ENCODE measurements at regions not wholly inside any gene's neighbourhood (a gene's known extent, or its start where the extent isn't known, plus 50 kb on each side); places are given as distances from the start of the nearest gene placed in this dataset.
A peak's percentile ranks its signal among the peaks of the same experiment; 100 is the strongest.

DNA sequence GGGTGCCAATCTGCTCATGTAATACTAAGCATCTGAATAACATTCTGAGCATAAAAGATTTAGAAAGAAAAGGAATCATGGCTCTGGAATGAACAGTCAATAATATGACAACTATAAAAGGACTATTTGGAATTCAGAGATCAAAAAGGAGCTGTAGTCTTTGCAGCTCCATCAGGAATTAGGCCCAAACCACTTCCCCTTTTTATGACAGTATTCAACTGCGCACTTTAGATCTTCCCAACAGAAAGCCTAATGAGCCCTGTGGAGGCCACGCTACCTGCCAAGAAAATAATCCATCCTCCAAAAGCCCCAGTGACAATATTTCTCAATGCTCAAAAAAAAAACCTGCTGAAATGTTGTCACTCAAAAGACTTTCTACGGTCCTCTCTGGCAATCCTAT lies 163.2 kb downstream of the SNX7 start:
- Histone ChIP-seq H3K4me1 (ENCODE audit: control insufficient read depth, extremely low read depth, insufficient read depth, low read length) (no peaks in the 10 kb centered on the region), H3K9ac (ENCODE audit: insufficient read depth, low read length) (no peak overlapping the region), H3K4me3 (replicated peaks in 1 of 4; ENCODE audit: control extremely low read depth in 1 of 4, insufficient read depth in 1 of 4, low read depth in 3 of 4, low read length in 4 of 4) (no peak overlapping the region), H3K27me3 (ENCODE audit: control insufficient read depth, insufficient read depth, low read length) (no peaks in the 10 kb centered on the region), H3K36me3 (ENCODE audit: control insufficient read depth, insufficient read depth, low read length) (no peaks in the 10 kb centered on the region), H3K79me2 (ENCODE audit: control insufficient read depth, insufficient read depth, low read length) (no peaks in the 10 kb centered on the region), H3K9me3 (ENCODE audit: control insufficient read depth, insufficient read depth, low read depth, low read length) (no peaks in the 10 kb centered on the region), H3K4me2 (ENCODE audit: extremely low read depth, insufficient read depth, low read length) (no peak overlapping the region), H2AFZ (ENCODE audit: low read length) (no peak overlapping the region), H3K27ac (ENCODE audit: insufficient read depth, low read length) (no peak overlapping the region), H4K20me1 (ENCODE audit: control insufficient read depth, extremely low read depth, insufficient read depth, low read length) (no peaks in the 10 kb centered on the region)
- TF ChIP-seq EZH2 (IDR thresholded peaks at IDR 0.05; ENCODE audit: low read length, missing control alignments) = no peak
- TF ChIP-seq, protein P1, sequence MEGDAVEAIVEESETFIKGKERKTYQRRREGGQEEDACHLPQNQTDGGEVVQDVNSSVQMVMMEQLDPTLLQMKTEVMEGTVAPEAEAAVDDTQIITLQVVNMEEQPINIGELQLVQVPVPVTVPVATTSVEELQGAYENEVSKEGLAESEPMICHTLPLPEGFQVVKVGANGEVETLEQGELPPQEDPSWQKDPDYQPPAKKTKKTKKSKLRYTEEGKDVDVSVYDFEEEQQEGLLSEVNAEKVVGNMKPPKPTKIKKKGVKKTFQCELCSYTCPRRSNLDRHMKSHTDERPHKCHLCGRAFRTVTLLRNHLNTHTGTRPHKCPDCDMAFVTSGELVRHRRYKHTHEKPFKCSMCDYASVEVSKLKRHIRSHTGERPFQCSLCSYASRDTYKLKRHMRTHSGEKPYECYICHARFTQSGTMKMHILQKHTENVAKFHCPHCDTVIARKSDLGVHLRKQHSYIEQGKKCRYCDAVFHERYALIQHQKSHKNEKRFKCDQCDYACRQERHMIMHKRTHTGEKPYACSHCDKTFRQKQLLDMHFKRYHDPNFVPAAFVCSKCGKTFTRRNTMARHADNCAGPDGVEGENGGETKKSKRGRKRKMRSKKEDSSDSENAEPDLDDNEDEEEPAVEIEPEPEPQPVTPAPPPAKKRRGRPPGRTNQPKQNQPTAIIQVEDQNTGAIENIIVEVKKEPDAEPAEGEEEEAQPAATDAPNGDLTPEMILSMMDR (conservative IDR thresholded peaks at IDR 0.05 in 1 of 2, IDR thresholded peaks at IDR 0.05 in 1 of 2; ENCODE audit: low read depth in 1 of 2, low read length in 2 of 2) = no peak
- no peak for DNase-seq (ENCODE audit: low read depth in 2 of 2)

DNA sequence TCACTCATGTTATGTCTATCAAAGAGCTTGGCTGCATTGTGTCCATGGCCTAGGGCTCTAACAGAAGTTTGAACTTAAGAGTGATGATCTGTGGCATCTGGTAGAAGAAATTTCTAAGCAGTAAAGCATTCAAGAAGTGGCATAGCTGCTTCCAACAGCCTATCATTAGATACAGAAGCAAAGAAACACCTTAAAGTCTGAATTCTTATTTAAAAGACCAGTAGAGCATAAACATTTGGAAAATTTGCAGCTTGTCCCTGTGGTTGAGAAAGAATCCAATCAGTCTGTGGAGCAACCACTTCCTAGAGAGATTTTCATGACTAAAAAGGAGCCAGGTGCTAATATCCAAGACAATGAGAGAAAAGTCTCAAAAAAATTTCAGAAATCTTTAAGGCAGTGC lies 165.5 kb downstream of the SNX7 start:
- no peak for TF ChIP-seq EZH2 (IDR thresholded peaks at IDR 0.05; ENCODE audit: low read length, missing control alignments)
- TF ChIP-seq, protein P1 (conservative IDR thresholded peaks at IDR 0.05 in 1 of 2, IDR thresholded peaks at IDR 0.05 in 1 of 2; ENCODE audit: low read depth in 1 of 2, low read length in 2 of 2) = no peak
- Histone ChIP-seq H3K9ac (ENCODE audit: insufficient read depth, low read length) (no peak overlapping the region), H3K4me2 (ENCODE audit: extremely low read depth, insufficient read depth, low read length) (no peak overlapping the region), H4K20me1 (ENCODE audit: control insufficient read depth, extremely low read depth, insufficient read depth, low read length) (no peaks in the 10 kb centered on the region), H3K4me3 (replicated peaks in 1 of 4; ENCODE audit: control extremely low read depth in 1 of 4, insufficient read depth in 1 of 4, low read depth in 3 of 4, low read length in 4 of 4) (no peak overlapping the region), H2AFZ (ENCODE audit: low read length) (no peak overlapping the region), H3K9me3 (ENCODE audit: control insufficient read depth, insufficient read depth, low read depth, low read length) (no peaks in the 10 kb centered on the region), H3K4me1 (ENCODE audit: control insufficient read depth, extremely low read depth, insufficient read depth, low read length) (no peaks in the 10 kb centered on the region), H3K36me3 (ENCODE audit: control insufficient read depth, insufficient read depth, low read length) (no peaks in the 10 kb centered on the region), H3K27ac (ENCODE audit: insufficient read depth, low read length) (no peak overlapping the region), H3K27me3 (ENCODE audit: control insufficient read depth, insufficient read depth, low read length) (no peaks in the 10 kb centered on the region), H3K79me2 (ENCODE audit: control insufficient read depth, insufficient read depth, low read length) (no peaks in the 10 kb centered on the region)
- DNase-seq (ENCODE audit: low read depth in 2 of 2) = peak in 1 of 2 donors; percentile 1

DNA sequence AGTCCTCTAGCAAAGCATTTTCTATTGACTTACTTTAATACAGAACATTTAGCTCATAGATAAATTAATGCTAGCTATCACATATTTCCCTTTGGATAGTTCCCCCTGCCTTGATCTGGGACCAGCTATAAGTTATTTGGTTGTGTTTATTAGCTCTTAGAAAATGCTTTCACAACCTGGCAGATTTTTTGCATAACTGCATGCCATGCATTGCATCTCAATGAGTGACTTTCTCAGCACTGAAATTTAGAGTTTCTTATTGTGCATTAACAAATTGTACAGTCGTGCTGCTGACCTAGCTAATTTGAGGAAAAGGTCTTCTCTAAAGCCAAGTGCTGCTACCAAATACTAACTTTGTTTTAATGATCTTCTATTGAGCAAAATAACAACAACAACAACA lies 164.8 kb downstream of the PLPPR5 start:
- peak; percentile 1 to 7 for DNase-seq (ENCODE audit: low read depth in 2 of 2)
- H3K4me2 ChIP-seq (ENCODE audit: extremely low read depth, insufficient read depth, low read length) = no peak overlapping the region
- no peaks in the 10 kb centered on the region for H3K27me3 ChIP-seq (ENCODE audit: control insufficient read depth, insufficient read depth, low read length)
- H3K4me3 ChIP-seq (replicated peaks in 1 of 4; ENCODE audit: control extremely low read depth in 1 of 4, insufficient read depth in 1 of 4, low read depth in 3 of 4, low read length in 4 of 4) = no peak overlapping the region
- no peaks in the 10 kb centered on the region for H3K36me3 ChIP-seq (ENCODE audit: control insufficient read depth, insufficient read depth, low read length)
- no peaks in the 10 kb centered on the region for H3K9me3 ChIP-seq (ENCODE audit: control insufficient read depth, insufficient read depth, low read depth, low read length)
- H3K27ac ChIP-seq (ENCODE audit: insufficient read depth, low read length) = no peak overlapping the region
- TF ChIP-seq, protein P1 (conservative IDR thresholded peaks at IDR 0.05 in 1 of 2, IDR thresholded peaks at IDR 0.05 in 1 of 2; ENCODE audit: low read depth in 1 of 2, low read length in 2 of 2) = no peak
- TF ChIP-seq EZH2 (IDR thresholded peaks at IDR 0.05; ENCODE audit: low read length, missing control alignments) = no peak
- no peaks in the 10 kb centered on the region for H3K79me2 ChIP-seq (ENCODE audit: control insufficient read depth, insufficient read depth, low read length)
- H3K4me1 ChIP-seq (ENCODE audit: control insufficient read depth, extremely low read depth, insufficient read depth, low read length) = no peaks in the 10 kb centered on the region
- no peak overlapping the region for H2AFZ ChIP-seq (ENCODE audit: low read length)
- no peak overlapping the region for H3K9ac ChIP-seq (ENCODE audit: insufficient read depth, low read length)
- H4K20me1 ChIP-seq (ENCODE audit: control insufficient read depth, extremely low read depth, insufficient read depth, low read length) = no peaks in the 10 kb centered on the region

All from fibroblast of lung (primary cell).